Activated T-cell treated with anti-CD3 and anti-CD28 coated beads, Interleukin-2, amount 50 U/mL, for 4 hours (primary cell): ENCODE measurements at regions not wholly inside any gene's neighbourhood (a gene's known extent, or its start where the extent isn't known, plus 50 kb on each side); places are given as distances from the start of the nearest gene placed in this dataset.

ENCODE experiments used
- ATAC-seq, 2 donors: fragments of 200-7000 bp; cut with Tn5 transposase; one replicate each; pipeline ENCODE4 v1.10.0; 2021
- DNase-seq: peaks from one replicate; pipeline ENCODE4 v3.0.0-alpha.2; 2020
- H3K27me3 Mint-ChIP-seq: one replicate; pipeline ENCODE4 v1.8.0; 2021; ENCODE audit warnings: low read depth, mixed read lengths
- H3K36me3 Mint-ChIP-seq: one replicate; pipeline ENCODE4 v1.8.0; 2022; ENCODE audit warnings: mixed read lengths; ENCODE audit not compliant: insufficient read depth
- H3K4me1 Mint-ChIP-seq: one replicate; pipeline ENCODE4 v1.8.0; 2021; ENCODE audit warnings: low read depth, mixed read lengths
- H3K4me3 Mint-ChIP-seq: one replicate; pipeline ENCODE4 v1.8.0; 2021; ENCODE audit warnings: mild to moderate bottlenecking, moderate library complexity, mixed read lengths
- H3K9me3 Mint-ChIP-seq: one replicate; pipeline ENCODE4 v1.8.0; 2021; ENCODE audit warnings: mixed read lengths

DNA sequence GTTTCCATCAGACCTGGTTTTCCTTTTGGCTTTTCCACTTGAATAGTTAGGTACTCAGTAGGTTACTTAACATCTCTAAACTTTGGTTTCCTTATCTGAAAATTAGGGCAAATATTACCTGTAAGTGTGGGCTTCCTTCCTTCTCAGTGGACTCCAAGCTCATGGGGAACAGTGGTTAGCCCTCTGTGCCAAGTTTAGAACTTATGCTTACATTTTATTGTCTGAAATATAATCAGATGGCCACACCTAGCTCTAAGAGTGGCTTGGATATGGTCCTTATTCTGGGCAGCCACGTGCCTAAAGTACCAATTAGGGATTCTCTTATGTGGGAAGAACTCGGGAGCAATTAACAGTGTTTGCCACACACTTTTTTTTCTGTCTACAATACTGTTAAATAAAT lies 133.9 kb downstream of the UCHL1 start:
- DNase-seq = no peak
- no peaks in the 10 kb centered on the region for H3K4me1 Mint-ChIP-seq
- no peak overlapping the region for H3K4me3 Mint-ChIP-seq
- ATAC-seq = no peak
- H3K9me3 Mint-ChIP-seq = no peaks in the 10 kb centered on the region
- peaks cover under 1% of the 10 kb centered on the region for H3K27me3 Mint-ChIP-seq
- H3K36me3 Mint-ChIP-seq = no peaks in the 10 kb centered on the region

DNA sequence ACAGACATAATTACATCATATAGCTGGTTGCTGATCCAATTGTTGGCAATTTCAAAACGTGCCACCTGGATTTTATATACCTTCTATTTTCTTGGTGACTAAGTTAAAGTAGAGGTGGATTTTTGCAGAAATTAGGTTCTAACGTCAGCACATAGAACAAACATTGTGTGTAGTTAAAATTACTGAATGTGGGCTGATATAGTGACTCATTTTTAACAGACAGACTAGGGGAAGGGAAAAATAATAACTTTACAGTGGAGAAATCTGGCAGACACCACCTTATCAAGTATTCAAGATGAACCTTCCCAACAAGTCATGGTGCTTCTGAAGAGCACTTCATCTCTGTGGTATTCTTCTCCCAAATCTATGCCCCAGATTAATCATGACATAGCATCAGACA lies 134.5 kb downstream of the UCHL1 start:
- ATAC-seq = no peak
- H3K27me3 Mint-ChIP-seq = peaks cover 2% of the 10 kb centered on the region
- H3K36me3 Mint-ChIP-seq = no peaks in the 10 kb centered on the region
- no peaks in the 10 kb centered on the region for H3K4me1 Mint-ChIP-seq
- no peak for DNase-seq
- no peaks in the 10 kb centered on the region for H3K9me3 Mint-ChIP-seq
- no peak overlapping the region for H3K4me3 Mint-ChIP-seq

DNA sequence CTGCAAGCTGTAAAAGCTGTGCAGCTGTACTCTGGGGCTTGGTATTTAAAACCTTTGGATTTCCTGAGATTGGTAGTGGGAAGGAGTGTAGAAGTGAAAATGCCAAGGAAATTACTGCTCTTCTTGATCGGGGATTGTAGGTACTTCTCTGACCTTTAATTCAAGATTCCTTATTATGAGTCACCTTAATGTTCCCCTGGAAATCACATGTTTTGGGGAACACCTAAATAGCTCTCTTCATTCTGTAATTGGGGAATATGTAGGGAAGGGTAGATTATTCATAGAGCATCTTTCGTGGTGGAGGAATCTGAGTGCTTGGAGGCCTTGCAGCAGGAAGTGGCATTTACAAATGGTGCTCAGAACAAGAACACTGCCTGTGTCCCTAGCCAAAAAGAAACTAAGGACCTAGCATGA lies 137.8 kb downstream of the UCHL1 start:
- DNase-seq (no peak), ATAC-seq (no peak)
- H3K4me3 Mint-ChIP-seq = no peak overlapping the region
- H3K4me1 Mint-ChIP-seq = no peaks in the 10 kb centered on the region
- H3K27me3 Mint-ChIP-seq = peaks cover 2% of the 10 kb centered on the region
- H3K36me3 Mint-ChIP-seq = no peaks in the 10 kb centered on the region
- peaks cover 4% of the 10 kb centered on the region for H3K9me3 Mint-ChIP-seq

DNA sequence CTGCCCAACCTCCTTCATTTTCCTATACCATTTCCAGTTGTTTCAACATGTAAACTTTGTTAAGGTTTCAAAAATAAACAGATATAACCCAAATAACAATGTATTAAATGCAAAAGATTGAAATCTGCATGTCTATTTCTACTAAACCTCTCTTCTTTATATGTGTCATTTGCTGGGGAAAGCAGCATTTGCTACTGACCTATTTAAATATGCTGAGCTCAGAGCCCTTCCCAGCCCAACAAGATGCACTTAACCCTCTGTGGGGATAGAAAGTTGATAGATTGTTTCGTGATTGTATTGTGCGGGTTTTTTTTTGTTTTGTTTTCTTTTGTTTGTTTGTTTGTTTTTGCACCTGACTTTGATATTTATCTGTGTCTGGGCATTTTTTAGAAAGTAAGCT lies 139.5 kb downstream of the UCHL1 start:
- peaks cover 2% of the 10 kb centered on the region for H3K27me3 Mint-ChIP-seq
- no peak overlapping the region for H3K4me3 Mint-ChIP-seq
- H3K4me1 Mint-ChIP-seq = no peaks in the 10 kb centered on the region
- no peaks in the 10 kb centered on the region for H3K36me3 Mint-ChIP-seq
- ATAC-seq (no peak), DNase-seq (no peak)
- peaks cover 4% of the 10 kb centered on the region for H3K9me3 Mint-ChIP-seq

DNA sequence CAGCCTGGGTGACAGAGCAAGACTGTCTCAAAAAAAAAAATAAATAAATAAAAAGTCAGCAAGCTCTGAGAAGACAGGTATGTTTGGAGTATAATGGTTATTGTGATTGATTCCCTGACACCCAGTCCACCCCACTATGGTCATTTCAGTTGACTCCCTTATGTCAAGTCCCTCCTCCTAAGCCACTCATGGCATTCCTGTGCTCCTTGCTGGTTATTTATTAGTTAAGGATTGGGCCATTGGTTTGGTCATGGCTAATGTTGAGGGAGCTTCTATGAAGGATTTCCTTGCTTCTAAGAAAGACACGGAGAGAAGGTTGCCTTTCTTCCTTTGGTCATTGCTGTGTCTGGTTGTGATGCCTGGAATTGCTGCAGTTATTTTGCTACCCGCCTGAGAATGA lies 140.1 kb downstream of the UCHL1 start:
- Mint-ChIP-seq H3K36me3 (no peaks in the 10 kb centered on the region), H3K4me1 (no peaks in the 10 kb centered on the region), H3K4me3 (no peak overlapping the region), H3K9me3 (peaks cover 4% of the 10 kb centered on the region), H3K27me3 (peaks cover 2% of the 10 kb centered on the region)
- DNase-seq (no peak), ATAC-seq (no peak)

DNA sequence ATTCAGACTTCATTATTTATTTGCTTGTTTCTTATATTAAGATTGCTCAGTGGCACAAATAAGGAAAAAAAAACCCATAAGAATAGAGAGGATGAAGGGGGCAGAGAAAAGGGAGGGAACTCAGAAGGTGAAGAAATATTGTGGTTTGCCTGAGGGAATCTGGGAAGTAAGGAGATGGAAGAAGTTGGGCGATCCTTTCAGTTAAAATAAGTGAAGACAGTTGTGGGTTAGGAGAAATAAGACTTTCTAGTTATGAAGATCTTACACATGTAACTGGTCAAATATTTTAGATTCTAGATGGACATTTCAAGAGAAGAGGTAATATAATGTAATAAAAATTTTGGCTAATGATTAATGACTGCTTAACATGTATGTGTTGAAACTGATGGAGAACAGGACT lies 138.7 kb upstream of the LIMCH1 start:
- H3K27me3 Mint-ChIP-seq = peaks cover 4% of the 10 kb centered on the region
- ATAC-seq (no peak), DNase-seq (no peak)
- no peaks in the 10 kb centered on the region for H3K36me3 Mint-ChIP-seq
- no peaks in the 10 kb centered on the region for H3K4me1 Mint-ChIP-seq
- peaks cover 4% of the 10 kb centered on the region for H3K9me3 Mint-ChIP-seq
- no peak overlapping the region for H3K4me3 Mint-ChIP-seq

DNA sequence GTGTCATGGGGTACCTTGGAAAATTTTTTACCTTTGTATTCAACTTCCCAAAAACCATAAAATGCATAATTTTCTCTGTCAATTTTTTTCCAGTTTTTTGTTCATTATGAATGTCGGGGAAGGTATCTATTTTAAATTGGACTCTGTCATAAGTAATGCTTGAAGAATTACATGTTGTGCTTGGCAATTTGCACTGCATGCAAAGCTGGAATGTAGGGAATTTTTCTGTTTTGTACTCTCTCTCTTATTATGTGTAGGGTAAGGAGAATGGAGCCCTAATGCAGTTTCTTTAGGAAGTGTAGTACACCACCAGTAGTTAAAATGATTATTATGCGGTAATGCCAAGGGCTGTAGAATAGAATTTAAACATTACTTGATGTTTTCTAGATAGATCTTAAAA lies 137.7 kb upstream of the LIMCH1 start:
- DNase-seq (no peak), ATAC-seq (no peak)
- no peaks in the 10 kb centered on the region for H3K36me3 Mint-ChIP-seq
- no peak overlapping the region for H3K4me3 Mint-ChIP-seq
- H3K4me1 Mint-ChIP-seq = no peaks in the 10 kb centered on the region
- peaks cover 4% of the 10 kb centered on the region for H3K9me3 Mint-ChIP-seq
- peaks cover 4% of the 10 kb centered on the region for H3K27me3 Mint-ChIP-seq

DNA sequence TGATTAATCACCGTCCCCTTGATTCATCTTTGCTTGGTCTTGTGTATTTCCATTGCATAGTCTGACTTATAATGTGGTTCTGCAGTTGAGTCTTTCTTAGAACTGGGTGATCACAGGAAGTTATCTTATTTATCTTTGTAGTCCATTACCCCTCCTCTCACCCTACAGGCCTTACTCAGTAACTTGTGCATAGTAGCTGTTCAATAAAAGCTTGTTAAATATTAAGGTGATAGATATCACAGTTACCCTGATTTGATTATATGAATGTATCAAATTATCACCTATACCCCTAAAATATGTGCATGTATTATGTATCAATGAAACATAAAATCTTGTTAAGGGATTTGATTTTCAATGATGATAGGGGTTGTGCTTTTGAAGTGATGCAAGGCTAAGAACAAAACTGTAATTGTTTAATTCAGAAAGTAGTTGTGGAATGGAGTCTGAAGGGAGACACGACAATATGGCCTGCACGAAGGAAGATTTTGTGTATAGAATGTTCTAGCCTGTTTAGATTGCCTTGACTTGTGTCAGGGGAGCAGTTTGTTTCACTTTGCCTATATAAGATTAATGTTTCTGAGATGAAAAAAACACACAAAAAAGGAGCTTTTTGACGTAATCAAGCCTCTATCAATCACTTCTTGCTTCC lies 132.4 kb upstream of the LIMCH1 start:
- no peak for ATAC-seq
- Mint-ChIP-seq H3K9me3 (no peaks in the 10 kb centered on the region), H3K27me3 (peaks cover 1% of the 10 kb centered on the region), H3K4me1 (no peaks in the 10 kb centered on the region), H3K4me3 (no peak overlapping the region), H3K36me3 (no peaks in the 10 kb centered on the region)
- no peak for DNase-seq

DNA sequence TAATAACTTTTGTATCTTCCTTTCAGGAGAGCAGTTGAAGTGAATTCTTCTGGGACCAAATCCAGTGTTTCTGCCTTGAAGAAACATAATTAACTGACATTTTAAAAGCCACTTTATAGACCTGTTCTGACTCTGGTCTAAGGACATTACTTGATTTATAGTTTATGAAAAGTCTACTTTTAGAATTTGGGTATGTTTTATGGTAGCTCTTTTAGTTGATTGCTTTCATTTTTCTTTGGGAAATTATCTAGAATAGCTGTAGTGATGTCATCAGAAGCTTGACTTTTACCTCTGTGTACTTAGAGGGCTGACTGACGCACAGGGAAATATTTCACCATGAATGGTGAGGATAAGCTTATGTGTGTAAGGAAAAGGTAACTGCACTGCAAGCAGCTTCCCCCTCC lies 131.8 kb upstream of the LIMCH1 start:
- no peak for ATAC-seq
- H3K27me3 Mint-ChIP-seq = peaks cover 1% of the 10 kb centered on the region

DNA sequence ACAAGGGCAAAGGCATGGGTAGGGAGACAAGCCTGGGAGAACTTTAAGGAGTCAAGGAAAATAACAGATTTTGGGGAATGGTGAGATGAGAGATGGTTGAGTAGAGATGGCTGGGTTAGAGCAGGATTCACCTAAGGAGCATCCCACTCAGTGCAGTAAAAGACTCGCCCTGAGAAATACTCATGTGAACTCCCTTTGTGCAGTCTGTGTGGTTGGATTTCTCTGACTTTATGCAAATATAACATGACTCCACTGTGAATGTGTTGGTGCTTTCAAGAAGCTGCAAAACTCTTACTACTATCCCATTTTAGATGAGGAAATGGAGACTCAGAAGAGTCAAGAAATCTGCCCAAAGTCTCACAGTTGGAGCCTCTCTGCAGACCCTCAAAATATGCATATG lies 129.8 kb upstream of the LIMCH1 start:
- Mint-ChIP-seq H3K27me3 (peaks cover 1% of the 10 kb centered on the region), H3K4me3 (no peak overlapping the region), H3K4me1 (no peaks in the 10 kb centered on the region), H3K9me3 (no peaks in the 10 kb centered on the region), H3K36me3 (no peaks in the 10 kb centered on the region)
- no peak for ATAC-seq
- DNase-seq = no peak

More for the DNA sequence above, 131.8 kb upstream of the LIMCH1 start:
- H3K36me3 Mint-ChIP-seq = no peaks in the 10 kb centered on the region
- no peak for DNase-seq
- H3K9me3 Mint-ChIP-seq = no peaks in the 10 kb centered on the region
- no peak overlapping the region for H3K4me3 Mint-ChIP-seq
- H3K4me1 Mint-ChIP-seq = no peaks in the 10 kb centered on the region

DNA sequence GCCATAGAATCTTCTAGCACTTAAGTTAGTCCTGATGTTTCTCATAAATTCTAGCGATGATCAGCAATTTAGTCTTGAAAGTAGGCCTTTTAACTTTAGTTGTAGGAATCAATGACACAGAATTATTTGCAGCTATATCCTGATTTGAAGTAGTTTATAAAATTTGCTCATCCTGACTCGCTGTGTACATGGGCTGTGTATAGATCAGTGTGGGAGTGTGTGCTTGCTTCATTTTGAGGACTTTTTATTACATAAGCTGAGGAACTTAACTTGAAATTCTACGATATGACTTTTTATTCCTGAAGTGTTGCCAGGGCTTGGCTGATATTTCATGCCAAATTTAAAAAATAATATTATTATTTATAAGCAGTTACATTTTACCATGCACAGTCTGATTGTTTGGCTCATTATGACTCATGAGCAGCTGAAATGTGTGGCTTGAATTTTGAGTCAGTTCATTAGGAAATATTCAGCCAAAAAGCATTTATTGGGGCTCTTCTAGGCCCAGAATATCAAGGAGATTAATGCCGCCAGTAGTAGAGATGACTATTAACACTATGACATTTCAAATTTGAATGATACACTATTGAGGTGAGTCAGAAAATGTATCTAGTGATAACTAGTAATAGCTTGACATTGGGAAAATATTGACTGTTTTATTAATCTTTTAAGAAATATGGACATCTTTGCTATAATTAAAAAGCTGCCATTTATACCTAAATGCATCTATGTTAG lies 128.9 kb upstream of the LIMCH1 start:
- peaks cover 3% of the 10 kb centered on the region for H3K27me3 Mint-ChIP-seq
- no peak for ATAC-seq

DNA sequence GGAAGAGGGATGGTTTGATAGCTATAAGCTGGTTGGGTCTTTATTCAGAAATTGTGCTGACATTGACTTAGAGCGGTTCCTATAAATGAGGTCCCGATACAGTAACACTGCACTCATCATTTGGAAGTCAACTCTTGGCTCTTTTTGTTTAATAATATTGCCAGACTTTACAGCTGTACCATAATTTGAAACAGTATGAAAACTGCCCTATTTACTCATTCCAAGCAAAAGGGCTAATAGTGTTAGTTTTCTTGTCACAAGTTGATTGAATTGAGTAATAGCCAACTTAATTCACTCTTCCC lies 128.4 kb upstream of the LIMCH1 start:
- no peak overlapping the region for H3K4me3 Mint-ChIP-seq
- peaks cover 2% of the 10 kb centered on the region for H3K27me3 Mint-ChIP-seq
- H3K9me3 Mint-ChIP-seq = no peaks in the 10 kb centered on the region
- DNase-seq (no peak), ATAC-seq (no peak)
- H3K36me3 Mint-ChIP-seq = no peaks in the 10 kb centered on the region
- no peaks in the 10 kb centered on the region for H3K4me1 Mint-ChIP-seq

More for the DNA sequence above, 128.9 kb upstream of the LIMCH1 start:
- Mint-ChIP-seq H3K9me3 (no peaks in the 10 kb centered on the region), H3K4me3 (no peak overlapping the region), H3K36me3 (no peaks in the 10 kb centered on the region), H3K4me1 (no peaks in the 10 kb centered on the region)
- DNase-seq = no peak

DNA sequence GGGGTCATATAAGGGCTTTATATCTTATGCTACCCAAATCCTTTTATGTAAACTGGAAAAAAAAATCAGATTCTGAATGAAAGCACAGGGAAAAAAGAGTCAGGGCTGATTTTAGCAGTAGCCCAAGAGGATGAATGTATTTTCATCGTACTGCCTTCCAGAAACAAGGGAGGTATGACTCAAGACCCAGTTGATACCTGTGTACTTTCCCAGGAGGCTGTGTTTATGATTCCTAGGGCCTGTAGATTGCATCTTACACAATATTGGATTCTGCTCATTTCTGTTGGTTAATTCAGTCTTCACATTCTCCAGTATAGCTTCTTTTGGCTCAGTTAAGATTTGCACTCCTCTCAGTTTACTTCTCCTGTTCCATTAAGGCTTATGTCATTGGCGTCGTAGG lies 127.9 kb upstream of the LIMCH1 start:
- no peak for DNase-seq
- ATAC-seq = no peak
- no peaks in the 10 kb centered on the region for H3K36me3 Mint-ChIP-seq
- no peaks in the 10 kb centered on the region for H3K9me3 Mint-ChIP-seq
- H3K4me1 Mint-ChIP-seq = no peaks in the 10 kb centered on the region
- H3K27me3 Mint-ChIP-seq = peaks cover 2% of the 10 kb centered on the region
- H3K4me3 Mint-ChIP-seq = no peak overlapping the region

DNA sequence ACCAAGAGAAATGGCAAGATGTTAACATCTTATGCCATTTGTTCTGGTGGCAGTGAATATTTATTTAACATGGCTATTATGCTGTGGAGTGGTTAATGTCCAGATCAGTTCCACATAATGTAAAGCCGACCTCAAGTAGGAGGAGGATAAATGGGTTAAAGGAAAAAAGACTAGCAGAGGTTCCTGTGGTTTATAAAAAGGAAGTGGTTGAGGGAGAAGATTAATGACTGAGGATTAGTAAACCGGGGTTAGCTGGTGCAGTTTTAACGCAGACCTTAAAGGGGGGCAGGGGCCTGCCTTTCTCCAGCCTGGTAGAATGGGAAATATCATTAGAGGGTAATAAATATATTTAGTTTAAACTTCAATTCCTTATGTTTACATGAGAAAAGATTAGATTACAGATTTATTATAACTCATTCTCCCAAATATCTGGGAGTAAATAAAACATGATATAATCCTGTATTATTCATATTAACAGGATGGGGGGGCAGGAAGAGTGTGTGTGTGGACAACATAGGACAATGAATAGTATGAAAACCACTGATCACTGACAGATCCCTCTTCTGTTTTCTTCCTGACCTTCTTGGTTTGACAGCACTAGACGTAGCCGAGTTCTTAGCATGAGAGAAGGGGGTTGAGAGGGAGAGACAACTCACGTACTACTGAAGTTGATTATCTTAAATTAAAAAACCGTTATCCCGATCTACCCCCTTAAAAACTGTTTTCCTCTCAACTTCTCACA lies 124.1 kb upstream of the LIMCH1 start:
- ATAC-seq = no peak
- H3K9me3 Mint-ChIP-seq = no peaks in the 10 kb centered on the region
- H3K27me3 Mint-ChIP-seq = peaks cover 2% of the 10 kb centered on the region
- no peak for DNase-seq
- H3K4me1 Mint-ChIP-seq = no peaks in the 10 kb centered on the region
- no peak overlapping the region for H3K4me3 Mint-ChIP-seq
- H3K36me3 Mint-ChIP-seq = no peaks in the 10 kb centered on the region

DNA sequence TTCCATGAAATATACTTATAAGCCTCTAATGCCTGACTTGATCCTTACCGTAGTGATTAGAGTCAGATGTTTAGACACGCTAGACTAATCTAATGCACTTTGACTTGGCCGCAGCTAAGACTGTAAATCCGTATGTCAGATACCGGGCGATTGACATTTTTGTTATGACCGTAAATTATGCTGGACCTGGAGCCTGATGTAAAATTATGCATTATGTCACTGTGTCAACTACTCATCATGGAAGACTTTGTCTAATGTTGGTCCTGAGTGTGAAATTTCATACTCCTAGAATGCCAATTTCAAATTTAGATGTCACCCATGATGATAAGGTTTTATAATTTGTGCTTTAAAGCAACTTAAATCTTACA lies 123.6 kb upstream of the LIMCH1 start:
- Mint-ChIP-seq H3K27me3 (peaks cover 2% of the 10 kb centered on the region), H3K9me3 (no peaks in the 10 kb centered on the region), H3K36me3 (no peaks in the 10 kb centered on the region), H3K4me3 (no peak overlapping the region), H3K4me1 (no peaks in the 10 kb centered on the region)
- no peak for DNase-seq
- ATAC-seq = no peak
